ENCODE measurements at regions not wholly inside any gene's neighbourhood (a gene's known extent, or its start where the extent isn't known, plus 50 kb on each side); places are given as distances from the start of the nearest gene placed in this dataset.

DNA sequence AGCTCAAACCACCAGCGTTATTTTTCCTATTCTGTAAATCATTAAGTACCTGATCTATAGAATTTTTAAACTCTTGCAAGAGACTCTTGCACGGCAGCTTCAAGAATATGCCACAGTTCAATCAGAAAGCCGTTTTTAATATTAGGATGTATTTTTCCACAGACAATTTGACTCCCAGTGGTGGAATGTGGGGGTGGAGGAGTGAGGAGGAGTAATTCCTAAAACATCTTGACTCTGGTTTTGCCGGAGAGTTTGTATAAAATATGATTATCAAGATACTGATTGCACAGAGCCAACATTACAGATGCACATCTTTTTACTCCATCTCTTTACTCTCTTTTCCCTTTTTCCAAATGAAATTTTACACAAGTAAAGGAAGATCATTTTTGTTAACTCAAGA is 288.3 kb downstream of the ENC1 start:
- TF ChIP-seq CTCF (IDR thresholded peaks at IDR 0.05; ENCODE audit: low read depth, low read length) = no peak
- no peak for DNase-seq (ENCODE audit: extremely low read depth, low read depth)

DNA sequence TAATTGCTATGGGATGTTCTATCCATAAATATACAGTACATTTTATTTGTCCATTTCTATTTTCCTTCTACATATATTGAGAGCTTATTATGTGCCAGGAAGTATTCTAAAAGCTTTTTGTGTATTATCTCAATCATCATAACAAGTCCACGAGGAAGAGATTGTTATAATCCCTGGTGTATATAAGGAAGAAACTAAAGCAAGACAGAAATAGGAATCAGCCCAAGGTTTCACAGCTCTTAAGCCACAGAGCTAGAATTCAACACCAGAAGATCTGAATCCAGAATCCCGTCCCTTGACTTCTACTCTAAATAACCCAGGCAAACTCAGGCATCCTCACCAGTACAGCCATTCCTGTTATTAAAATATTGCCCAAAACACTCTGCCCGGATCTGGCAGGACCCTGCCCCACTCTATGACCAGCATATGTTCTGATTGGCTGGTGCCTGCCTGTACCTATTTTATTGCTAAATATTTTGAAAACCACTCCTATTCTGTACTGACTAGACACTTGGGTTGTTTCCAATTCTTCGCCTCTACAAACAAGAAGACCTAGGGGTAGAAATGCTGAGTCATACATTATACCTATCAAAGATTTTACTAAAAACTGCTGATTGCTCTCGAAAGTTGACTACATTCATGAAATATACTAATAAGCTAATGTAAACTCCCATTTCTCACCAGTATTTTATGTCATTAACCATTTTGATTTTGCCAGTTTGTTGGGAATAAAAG is 297.4 kb downstream of the ENC1 start:
- TF ChIP-seq CTCF (IDR thresholded peaks at IDR 0.05; ENCODE audit: low read depth, low read length) = no peak
- no peak for DNase-seq (ENCODE audit: extremely low read depth, low read depth)

DNA sequence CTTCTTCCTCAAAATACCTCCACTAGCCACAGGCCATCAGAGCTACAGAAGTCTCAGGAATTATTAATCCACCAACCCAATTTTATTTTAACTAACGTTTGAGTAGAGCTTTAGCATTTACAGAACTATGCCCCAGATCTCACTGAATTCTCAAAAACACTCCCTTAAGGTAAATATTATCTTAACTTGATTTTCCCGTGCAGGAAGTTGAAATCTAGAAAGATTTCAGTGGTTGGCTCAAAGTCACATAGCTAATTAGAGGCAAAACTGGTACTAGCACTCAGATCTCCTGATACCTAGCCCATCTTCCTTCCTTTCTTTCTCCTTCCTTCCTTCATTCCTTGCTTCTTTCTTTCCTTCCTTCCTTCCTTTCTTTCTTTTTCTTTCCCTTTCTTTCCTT is 298.3 kb downstream of the ENC1 start:
- TF ChIP-seq CTCF (IDR thresholded peaks at IDR 0.05; ENCODE audit: low read depth, low read length) = no peak
- DNase-seq (ENCODE audit: extremely low read depth, low read depth) = no peak

DNA sequence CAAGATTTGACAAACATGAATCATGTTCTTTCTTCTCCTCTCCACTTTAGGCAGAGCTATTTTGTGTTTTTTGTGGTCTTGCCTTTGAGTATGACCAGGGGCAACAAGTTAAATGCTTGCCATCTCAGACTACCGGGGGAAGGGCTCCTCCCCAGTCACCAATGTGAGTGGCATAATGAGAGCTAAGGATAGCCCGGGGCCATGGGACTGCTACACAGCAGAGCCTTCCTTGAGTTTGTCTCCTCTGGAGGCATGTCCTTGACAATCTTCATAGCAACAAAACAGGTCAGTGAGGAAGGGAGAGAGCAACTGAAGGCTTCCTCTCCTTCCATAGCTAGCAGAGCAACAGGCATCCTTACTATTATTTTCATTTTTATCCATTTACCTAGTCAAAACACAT is 299.3 kb downstream of the ENC1 start:
- TF ChIP-seq CTCF (IDR thresholded peaks at IDR 0.05; ENCODE audit: low read depth, low read length) = no peak
- no peak for DNase-seq (ENCODE audit: extremely low read depth, low read depth)

DNA sequence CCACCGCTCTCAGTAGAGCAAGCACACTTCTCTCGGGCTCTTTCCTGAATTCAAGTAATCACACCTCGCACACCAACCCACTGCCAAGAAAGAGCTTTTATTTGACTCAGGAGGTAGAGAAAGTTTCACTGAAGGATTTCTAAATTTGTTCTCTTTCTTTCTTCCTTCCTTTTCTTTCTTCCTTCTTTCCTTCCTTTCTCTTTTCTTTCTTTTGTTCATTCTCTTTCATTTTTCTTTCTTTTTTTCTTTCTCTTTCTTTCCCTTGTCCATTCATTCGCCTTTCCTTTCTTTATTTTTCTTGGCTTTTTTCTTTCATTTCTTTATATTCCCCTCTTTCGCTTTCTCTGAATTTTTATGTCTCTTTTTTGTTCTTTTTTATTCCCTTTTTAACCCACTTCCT is 300.1 kb downstream of the ENC1 start:
- TF ChIP-seq CTCF (IDR thresholded peaks at IDR 0.05; ENCODE audit: low read depth, low read length) = no peak
- no peak for DNase-seq (ENCODE audit: extremely low read depth, low read depth)

DNA sequence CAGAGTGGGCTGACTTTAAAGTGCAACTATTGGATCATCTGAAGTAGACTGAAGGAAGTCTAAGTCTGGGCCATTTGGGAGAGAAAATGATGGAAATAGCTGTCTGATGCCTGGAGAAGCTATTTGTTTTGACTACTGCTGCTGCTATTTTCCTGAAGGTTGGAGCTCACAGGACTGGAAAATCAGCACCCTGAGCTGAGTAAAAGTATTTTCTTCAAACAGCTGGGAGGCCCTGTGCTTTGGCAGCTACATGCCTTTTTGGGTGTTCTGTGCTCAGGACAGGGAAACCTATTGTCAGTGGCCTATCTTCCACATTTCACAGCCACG is 302.6 kb downstream of the ENC1 start:
- no peak for TF ChIP-seq CTCF (IDR thresholded peaks at IDR 0.05; ENCODE audit: low read depth, low read length)
- no peak for DNase-seq (ENCODE audit: extremely low read depth, low read depth)

DNA sequence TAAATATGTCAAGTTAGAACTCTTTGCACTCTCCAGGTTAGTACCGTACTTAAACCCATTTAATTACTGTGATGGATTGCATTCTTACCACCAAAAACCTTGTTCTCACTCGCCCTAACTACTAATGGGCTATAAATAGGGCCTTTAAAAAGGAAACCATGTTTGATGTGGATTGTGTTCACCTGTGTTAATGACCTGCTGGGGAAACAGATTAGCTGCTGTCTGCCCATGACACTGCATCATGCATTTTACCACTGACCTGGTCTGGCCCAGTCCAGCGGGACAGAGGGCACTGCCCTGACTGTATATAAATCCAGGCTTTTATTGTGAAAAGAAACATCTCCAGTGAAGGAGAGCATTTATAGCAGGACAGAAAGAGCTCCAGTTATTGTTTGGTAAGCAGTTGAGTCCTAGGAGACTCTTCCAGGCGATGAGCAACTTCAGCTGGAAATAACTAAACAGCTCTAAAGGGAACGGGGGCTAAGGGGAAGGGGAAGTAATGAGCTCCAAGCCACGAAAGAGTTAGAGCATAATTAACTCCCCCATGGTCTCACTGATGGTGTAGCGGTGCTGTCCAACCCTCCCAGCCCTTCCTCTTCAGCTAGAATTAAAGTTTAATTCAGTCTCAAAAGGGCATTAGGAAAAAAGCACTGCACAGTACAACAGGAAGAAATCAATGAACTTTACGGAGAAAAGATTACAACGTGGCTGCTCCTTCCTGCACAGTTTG is 303.1 kb downstream of the ENC1 start:
- TF ChIP-seq CTCF (IDR thresholded peaks at IDR 0.05; ENCODE audit: low read depth, low read length) = no peak
- no peak for DNase-seq (ENCODE audit: extremely low read depth, low read depth)

All from AG09319 (cell line).